Sigmoid colon (tissue), 6 donors: ENCODE measurements at regions not wholly inside any gene's neighbourhood (a gene's known extent, or its start where the extent isn't known, plus 50 kb on each side); places are given as distances from the start of the nearest gene placed in this dataset.

Source experiments
- DNase-seq: peaks from one replicate; pipeline ENCODE4 v3.0.0-alpha.2; 2019
- H3K27ac ChIP-seq, 4 donors: fragments of 200-600 bp; sonication (generic); one replicate each; pipeline ENCODE4 v1.5.1; 2016 to 2019; ENCODE audit warnings: mild to moderate bottlenecking in 1 of 4
- H3K27me3 ChIP-seq, 3 donors: fragments of 200-600 bp; sonication (generic); one replicate each; pipeline ENCODE4 v1.5.1; 2019; ENCODE audit warnings: mild to moderate bottlenecking in 1 of 3
- H3K36me3 ChIP-seq, 4 donors: fragments of 200-600 bp; sonication (generic); one replicate each; pipeline ENCODE4 v1.5.1; 2016 to 2019
- H3K4me1 ChIP-seq, 4 donors: fragments of 200-600 bp; sonication (generic); one replicate each; pipeline ENCODE4 v1.5.1; 2017 to 2019
- H3K4me3 ChIP-seq, 4 donors: fragments of 200-600 bp; sonication (generic); one replicate each; pipeline ENCODE4 v1.5.1; 2017 to 2019; ENCODE audit warnings: mild to moderate bottlenecking in 2 of 4, moderate library complexity in 1 of 4
- H3K9me3 ChIP-seq, 4 donors: fragments of 200-600 bp in 3 of 4; sonication (generic) in 3 of 4; one replicate each; pipeline versions ENCODE4 v1.5.1 to v1.6.1; 2013 to 2019
- EP300 ChIP-seq, 4 donors: sonication (generic); formaldehyde crosslinking; IDR thresholded peaks; one replicate each; pipeline ENCODE4 v1.6.1; 2017; ENCODE audit warnings: antibody characterized with exemption in 4 of 4
- POLR2A ChIP-seq, 2 donors: fragments of 450-650 bp; IDR thresholded peaks; one replicate each; pipeline ENCODE4 v1.6.1; 2016; ENCODE audit warnings: antibody characterized with exemption in 2 of 2, mild to moderate bottlenecking in 2 of 2, moderate library complexity in 2 of 2
- POLR2AphosphoS5 ChIP-seq, 4 donors: sonication (generic); formaldehyde crosslinking; IDR thresholded peaks; one replicate each; pipeline ENCODE4 v1.6.1; 2017; ENCODE audit warnings: antibody characterized with exemption in 4 of 4
- WGBS, 2 donors: extraction: QIAGEN DNeasy Blood & Tissue Kit; methylation state at CpG; one replicate each; pipeline ENCODE4 v1.1.7; 2013; 5-methylcytosine and 5-hydroxymethylcytosine counted together
- intact Hi-C: fragments of 100-400 bp; cut with DNase I; formaldehyde crosslinking; loops from one replicate; pipeline ENCODE4 v1.15.1; 2023
- TF ChIP-seq, protein P1 (sequence below), 4 experiments: fragments of 450-650 bp in 3 of 4; fragments of 200-600 bp in 1 of 4; IDR thresholded peaks; one replicate each; pipeline ENCODE4 v1.5.1; 2016 to 2019; ENCODE audit warnings: antibody characterized with exemption in 4 of 4, mild to moderate bottlenecking in 3 of 4, moderate library complexity in 2 of 4
- donor health status: healthy with polysubstance abuse.
- donor health status: healthy.

DNA sequence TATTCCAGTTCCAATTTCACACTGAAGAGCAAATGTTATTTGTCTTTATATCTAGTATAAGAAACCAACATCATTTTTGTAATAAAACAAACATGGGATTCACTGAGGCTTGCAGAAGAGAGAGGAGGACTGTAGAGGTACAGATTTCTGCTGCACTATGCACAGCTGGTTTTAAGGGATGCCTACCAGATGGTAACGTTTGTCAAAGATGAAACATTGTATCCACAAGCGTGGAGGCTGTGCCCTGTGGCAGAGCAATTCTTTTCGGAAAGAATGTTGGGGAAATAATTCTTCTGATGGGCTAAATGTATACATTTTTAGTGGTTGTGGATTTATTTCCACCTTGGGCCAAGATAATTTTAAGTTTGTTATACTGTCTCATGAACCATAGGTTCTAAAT lies 272.4 kb downstream of the DUSP10 start:
- 80 to 84% methylated on average over 3 of the region's 3 CpGs for WGBS, 2 donors
- H3K9me3 ChIP-seq: no peaks in the 10 kb centered on the region
- TF ChIP-seq, protein P1, sequence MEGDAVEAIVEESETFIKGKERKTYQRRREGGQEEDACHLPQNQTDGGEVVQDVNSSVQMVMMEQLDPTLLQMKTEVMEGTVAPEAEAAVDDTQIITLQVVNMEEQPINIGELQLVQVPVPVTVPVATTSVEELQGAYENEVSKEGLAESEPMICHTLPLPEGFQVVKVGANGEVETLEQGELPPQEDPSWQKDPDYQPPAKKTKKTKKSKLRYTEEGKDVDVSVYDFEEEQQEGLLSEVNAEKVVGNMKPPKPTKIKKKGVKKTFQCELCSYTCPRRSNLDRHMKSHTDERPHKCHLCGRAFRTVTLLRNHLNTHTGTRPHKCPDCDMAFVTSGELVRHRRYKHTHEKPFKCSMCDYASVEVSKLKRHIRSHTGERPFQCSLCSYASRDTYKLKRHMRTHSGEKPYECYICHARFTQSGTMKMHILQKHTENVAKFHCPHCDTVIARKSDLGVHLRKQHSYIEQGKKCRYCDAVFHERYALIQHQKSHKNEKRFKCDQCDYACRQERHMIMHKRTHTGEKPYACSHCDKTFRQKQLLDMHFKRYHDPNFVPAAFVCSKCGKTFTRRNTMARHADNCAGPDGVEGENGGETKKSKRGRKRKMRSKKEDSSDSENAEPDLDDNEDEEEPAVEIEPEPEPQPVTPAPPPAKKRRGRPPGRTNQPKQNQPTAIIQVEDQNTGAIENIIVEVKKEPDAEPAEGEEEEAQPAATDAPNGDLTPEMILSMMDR (IDR thresholded peaks at IDR 0.05): no peak
- TF ChIP-seq POLR2AphosphoS5 (IDR thresholded peaks at IDR 0.05) (no peak), EP300 (IDR thresholded peaks at IDR 0.05) (no peak), POLR2A (IDR thresholded peaks at IDR 0.05) (no peak)

DNA sequence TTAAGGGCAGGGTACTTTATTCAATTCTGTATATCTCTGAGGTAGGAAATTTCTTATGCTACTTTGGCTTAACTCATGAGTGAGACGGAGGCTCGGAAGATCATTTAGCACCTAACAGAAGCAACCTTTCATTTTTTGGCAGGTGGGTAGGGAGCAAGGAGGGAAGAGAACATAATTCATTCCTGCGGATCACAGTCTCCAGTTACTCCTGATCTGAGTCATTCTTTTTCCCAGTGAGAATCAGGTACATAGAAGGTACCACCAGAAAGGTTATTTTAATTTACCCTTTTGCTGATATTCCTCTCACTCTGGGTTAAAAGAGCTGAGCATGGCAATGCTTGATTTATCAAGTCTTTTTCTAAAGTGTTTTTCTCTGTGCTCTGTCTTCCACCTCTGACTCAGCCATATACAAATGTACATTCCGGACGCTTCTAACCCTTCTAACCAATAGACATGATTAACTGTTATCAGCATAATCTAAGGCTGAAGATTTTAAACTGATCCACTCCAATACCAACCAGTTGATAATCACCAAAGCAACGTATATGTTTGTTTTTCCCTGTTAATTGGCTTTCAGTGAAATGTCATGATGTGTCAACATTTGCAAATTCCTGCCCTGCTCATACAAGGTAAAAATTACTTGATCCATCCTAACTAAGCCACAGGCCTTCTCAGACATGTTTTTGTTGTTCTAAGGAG lies 271.7 kb downstream of the DUSP10 start:
- Histone ChIP-seq H3K36me3 (no peaks in the 10 kb centered on the region), H3K4me1 (no peaks in the 10 kb centered on the region), H3K9me3 (no peaks in the 10 kb centered on the region), H3K27ac (no peak overlapping the region), H3K27me3 (no peaks in the 10 kb centered on the region), H3K4me3 (no peak overlapping the region)
- 72 to 83% methylated on average over 6 of the region's 6 CpGs for WGBS, 2 donors
- DNase-seq: no peak
- intact Hi-C loops: no loop called here
- no peak for TF ChIP-seq EP300 (IDR thresholded peaks at IDR 0.05)
- no peak for TF ChIP-seq POLR2A (IDR thresholded peaks at IDR 0.05)
- no peak for TF ChIP-seq POLR2AphosphoS5 (IDR thresholded peaks at IDR 0.05)
- TF ChIP-seq, protein P1 (IDR thresholded peaks at IDR 0.05): no peak

More for the DNA sequence above, 272.4 kb downstream of the DUSP10 start:
- Histone ChIP-seq H3K4me1 (no peaks in the 10 kb centered on the region), H3K36me3 (no peaks in the 10 kb centered on the region), H3K4me3 (no peak overlapping the region), H3K27me3 (no peaks in the 10 kb centered on the region), H3K27ac (no peak overlapping the region)
- intact Hi-C loops: no loop called here
- no peak for DNase-seq

DNA sequence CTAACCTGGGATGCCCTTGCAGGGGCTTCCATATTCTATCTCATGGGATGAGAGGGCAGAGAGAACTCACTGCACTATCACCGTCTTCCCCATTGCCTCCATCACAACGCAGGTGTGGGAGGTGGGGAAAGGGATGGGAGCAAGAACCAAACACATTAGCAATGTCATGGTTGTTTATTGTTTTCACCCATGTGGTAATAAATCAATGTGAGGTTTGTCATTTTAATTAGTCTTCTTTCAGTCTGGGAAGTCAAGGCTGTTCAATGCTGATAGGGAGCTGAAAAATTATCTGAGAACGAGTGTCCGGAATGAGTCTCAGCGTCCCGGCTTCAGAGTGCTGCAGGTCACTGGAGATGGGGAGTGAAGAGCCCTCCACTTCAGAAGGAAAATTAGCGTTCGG lies 268.5 kb downstream of the DUSP10 start:
- intact Hi-C loops: no loop called here
- Histone ChIP-seq H3K36me3 (no peaks in the 10 kb centered on the region), H3K4me3 (no peak overlapping the region), H3K27ac (no peak overlapping the region), H3K4me1 (peaks cover 0 to 7% (median 0%) of the 10 kb centered on the region in 4 donors), H3K9me3 (no peaks in the 10 kb centered on the region), H3K27me3 (no peaks in the 10 kb centered on the region)
- no peak for DNase-seq
- no peak for TF ChIP-seq EP300 (IDR thresholded peaks at IDR 0.05)
- TF ChIP-seq POLR2AphosphoS5 (IDR thresholded peaks at IDR 0.05): no peak
- TF ChIP-seq, protein P1 (IDR thresholded peaks at IDR 0.05): no peak
- no peak for TF ChIP-seq POLR2A (IDR thresholded peaks at IDR 0.05)
- 68 to 82% methylated on average over 8 of the region's 8 CpGs for WGBS, 2 donors

DNA sequence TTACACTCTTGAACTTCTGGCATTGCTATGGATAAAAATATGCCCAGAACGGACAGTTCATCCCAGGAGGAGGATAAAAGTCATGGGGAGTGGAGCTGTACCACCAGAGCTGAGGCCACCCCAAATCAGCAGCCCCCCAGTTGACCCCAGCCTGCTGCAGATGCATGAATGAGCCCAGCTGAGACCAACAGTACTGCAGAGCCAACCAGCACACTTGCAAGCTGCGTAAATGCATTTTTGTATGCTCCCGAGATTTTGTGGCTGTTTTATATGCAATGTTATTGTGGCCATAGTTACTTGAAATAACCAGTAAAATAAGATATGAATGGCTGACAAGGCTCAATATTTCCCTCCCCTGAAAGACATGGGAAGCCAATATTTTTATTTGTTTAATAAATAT lies 264.6 kb downstream of the DUSP10 start:
- DNase-seq: no peak
- TF ChIP-seq EP300 (IDR thresholded peaks at IDR 0.05): no peak
- TF ChIP-seq, protein P1 (IDR thresholded peaks at IDR 0.05): no peak
- no peak for TF ChIP-seq POLR2A (IDR thresholded peaks at IDR 0.05)
- TF ChIP-seq POLR2AphosphoS5 (IDR thresholded peaks at IDR 0.05): no peak
- intact Hi-C loops: loop anchor here (5.0 kb wide), 2 partner anchors 265 to 530 kb away; partner anchors contain the start of gene DUSP10
- Histone ChIP-seq H3K4me1 (peaks cover 0 to 7% (median 0%) of the 10 kb centered on the region in 4 donors), H3K27ac (no peak overlapping the region), H3K9me3 (no peaks in the 10 kb centered on the region), H3K4me3 (no peak overlapping the region), H3K27me3 (no peaks in the 10 kb centered on the region), H3K36me3 (no peaks in the 10 kb centered on the region)
- 58 to 81% methylated on average over 3 of the region's 3 CpGs for WGBS, 2 donors
